RWPE1 (cell line): ENCODE measurements at regions not wholly inside any gene's neighbourhood (a gene's known extent, or its start where the extent isn't known, plus 50 kb on each side); places are given as distances from the start of the nearest gene placed in this dataset.
"Not testable (repeated sequence)": the region's sequence is repeated elsewhere in the genome, so short reads cannot be mapped to it uniquely, and the experiment has no call there.

ENCODE experiments used
- CTCF ChIA-PET: fragments of 350-600 bp; sonication (Branson Sonifier 250); formaldehyde crosslinking; extraction: SDS; loops from one replicate; lab custom pipeline; 2021; lab: Yijun Ruan, JAX
- POLR2A ChIA-PET: fragments of 400-600 bp; formaldehyde crosslinking; extraction: SDS; loops from one replicate; lab custom pipeline; 2020; ENCODE audit warnings: antibody characterized with exemption; ENCODE audit not compliant: low non-redundant PET; lab: Yijun Ruan, JAX
- DNase-seq: peaks from one replicate; pipeline ENCODE4 v3.0.0; 2012; ENCODE audit warnings: low spot score
- H3K27ac ChIP-seq: fragments of 450-650 bp; 2 replicates; pipeline ENCODE4 v1.5.1; 2017
- CTCF ChIP-seq: fragments of 450-650 bp; conservative IDR thresholded peaks from 2 replicates; pipeline ENCODE4 v1.5.1; 2017; ENCODE audit warnings: low read depth, mild to moderate bottlenecking

- DNase-seq = no peak
- H3K27ac ChIP-seq = no peak overlapping the region
- CTCF ChIA-PET = no interaction called here
- POLR2A ChIA-PET = no interaction called here
- no peak for TF ChIP-seq CTCF
Observed at GRCh38 chr3:132987396-132987795, 50.8 kb upstream of the TMEM108 start.

- ChIA-PET CTCF (interaction anchor here (0.5 kb wide), 1 partner anchor 57 kb away, joined by 3 read pairs; no protein-coding TSS in a partner anchor), POLR2A (no interaction called here)
- no peak overlapping the region for H3K27ac ChIP-seq
- no peak for DNase-seq
- TF ChIP-seq CTCF = no peak
Observed at GRCh38 chr3:132984181-132984580, 54.0 kb upstream of the TMEM108 start.

- no peak for DNase-seq
- CTCF ChIA-PET = no interaction called here
- no peak for TF ChIP-seq CTCF
- POLR2A ChIA-PET = no interaction called here
- H3K27ac ChIP-seq = no peak overlapping the region
Observed at GRCh38 chr3:132983143-132983770, 54.9 kb upstream of the TMEM108 start.

- no peak for TF ChIP-seq CTCF
- ChIA-PET POLR2A (no interaction called here), CTCF (no interaction called here)
- no peak overlapping the region for H3K27ac ChIP-seq
- no peak for DNase-seq
Observed at GRCh38 chr3:132981719-132982118, 56.5 kb upstream of the TMEM108 start.

- no peak for TF ChIP-seq CTCF
- no peak for DNase-seq
- ChIA-PET POLR2A (no interaction called here), CTCF (no interaction called here)
- no peak overlapping the region for H3K27ac ChIP-seq
Observed at GRCh38 chr3:132980102-132980501, 58.1 kb upstream of the TMEM108 start.

- CTCF ChIA-PET = no interaction called here
- no peak for DNase-seq
- POLR2A ChIA-PET = no interaction called here
- H3K27ac ChIP-seq = no peak overlapping the region
- TF ChIP-seq CTCF = no peak
Observed at GRCh38 chr3:132979606-132980005, 58.6 kb upstream of the TMEM108 start.

GRCh38 chr3:132978946-132979345 is 59.2 kb upstream of the TMEM108 start:
- H3K27ac ChIP-seq, CTCF ChIA-PET, POLR2A ChIA-PET, DNase-seq: not testable (repeated sequence)
